ENCODE measurements at regions not wholly inside any gene's neighbourhood (a gene's known extent, or its start where the extent isn't known, plus 50 kb on each side); places are given as distances from the start of the nearest gene placed in this dataset.

DNA sequence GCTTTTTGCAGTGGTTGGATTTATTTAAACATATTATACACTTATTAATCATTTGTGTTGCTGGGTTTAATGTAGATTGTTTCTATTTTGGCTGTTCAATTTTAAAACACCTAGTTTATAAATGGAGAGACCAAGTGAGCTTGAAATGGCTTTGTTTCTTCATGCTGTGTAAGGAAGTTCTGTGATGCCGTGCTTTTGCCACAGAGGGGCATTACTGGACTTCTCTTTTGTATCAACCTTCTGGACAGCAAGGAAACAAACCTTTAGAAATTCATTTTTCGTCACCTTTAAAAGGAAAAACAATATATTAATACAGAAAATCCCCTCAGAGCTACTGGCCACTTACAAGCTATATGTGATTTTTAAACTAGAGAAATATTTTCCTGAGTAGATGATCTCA lies 81.9 kb downstream of the DMRTA1 start:
- Histone ChIP-seq H3K9me3 (no peaks in the 10 kb centered on the region), H3K4me3 (no peak overlapping the region), H3K27ac (no peak overlapping the region), H3K4me1 (no peaks in the 10 kb centered on the region), H3K27me3 (no peaks in the 10 kb centered on the region), H3K36me3 (no peaks in the 10 kb centered on the region)
- 39 to 66% (median 46%) methylated on average over 2 of the region's 2 CpGs for WGBS, 5 donors
- intact Hi-C loops (cut with DNase I; ENCODE audit: low total_unique reads), result no loop called here
- peak in 1 of 2 donors; percentile 11 for DNase-seq
- no peak for TF ChIP-seq POLR2A (IDR thresholded peaks at IDR 0.05)
- TF ChIP-seq, protein P1, sequence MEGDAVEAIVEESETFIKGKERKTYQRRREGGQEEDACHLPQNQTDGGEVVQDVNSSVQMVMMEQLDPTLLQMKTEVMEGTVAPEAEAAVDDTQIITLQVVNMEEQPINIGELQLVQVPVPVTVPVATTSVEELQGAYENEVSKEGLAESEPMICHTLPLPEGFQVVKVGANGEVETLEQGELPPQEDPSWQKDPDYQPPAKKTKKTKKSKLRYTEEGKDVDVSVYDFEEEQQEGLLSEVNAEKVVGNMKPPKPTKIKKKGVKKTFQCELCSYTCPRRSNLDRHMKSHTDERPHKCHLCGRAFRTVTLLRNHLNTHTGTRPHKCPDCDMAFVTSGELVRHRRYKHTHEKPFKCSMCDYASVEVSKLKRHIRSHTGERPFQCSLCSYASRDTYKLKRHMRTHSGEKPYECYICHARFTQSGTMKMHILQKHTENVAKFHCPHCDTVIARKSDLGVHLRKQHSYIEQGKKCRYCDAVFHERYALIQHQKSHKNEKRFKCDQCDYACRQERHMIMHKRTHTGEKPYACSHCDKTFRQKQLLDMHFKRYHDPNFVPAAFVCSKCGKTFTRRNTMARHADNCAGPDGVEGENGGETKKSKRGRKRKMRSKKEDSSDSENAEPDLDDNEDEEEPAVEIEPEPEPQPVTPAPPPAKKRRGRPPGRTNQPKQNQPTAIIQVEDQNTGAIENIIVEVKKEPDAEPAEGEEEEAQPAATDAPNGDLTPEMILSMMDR (IDR thresholded peaks at IDR 0.05), result no peak
- TF ChIP-seq POLR2AphosphoS5 (IDR thresholded peaks at IDR 0.05), result no peak
- TF ChIP-seq EP300 (IDR thresholded peaks at IDR 0.05), result no peak

GRCh38 chr9:22529426-22530199 lies 83.0 kb downstream of the DMRTA1 start:
- no peaks in the 10 kb centered on the region for H3K36me3 ChIP-seq
- no peak for DNase-seq
- H3K27me3 ChIP-seq, result no peaks in the 10 kb centered on the region
- intact Hi-C loops (cut with DNase I; ENCODE audit: low total_unique reads), result no loop called here
- H3K9me3 ChIP-seq, result no peaks in the 10 kb centered on the region
- H3K27ac ChIP-seq, result no peak overlapping the region
- TF ChIP-seq, protein P1 (IDR thresholded peaks at IDR 0.05), result no peak
- TF ChIP-seq EP300 (IDR thresholded peaks at IDR 0.05) (no peak), POLR2AphosphoS5 (IDR thresholded peaks at IDR 0.05) (no peak), POLR2A (IDR thresholded peaks at IDR 0.05) (no peak)
- WGBS, 5 donors, result 45 to 57% (median 52%) methylated on average over 6 of the region's 6 CpGs
- H3K4me1 ChIP-seq, result no peaks in the 10 kb centered on the region
- H3K4me3 ChIP-seq, result no peak overlapping the region

- no peak overlapping the region for H3K4me3 ChIP-seq
- H3K27ac ChIP-seq, result no peak overlapping the region
- H3K36me3 ChIP-seq, result no peaks in the 10 kb centered on the region
- H3K27me3 ChIP-seq, result no peaks in the 10 kb centered on the region
- TF ChIP-seq POLR2A (IDR thresholded peaks at IDR 0.05) (no peak), EP300 (IDR thresholded peaks at IDR 0.05) (no peak), POLR2AphosphoS5 (IDR thresholded peaks at IDR 0.05) (no peak)
- TF ChIP-seq, protein P1 (IDR thresholded peaks at IDR 0.05), result no peak
- H3K9me3 ChIP-seq, result no peaks in the 10 kb centered on the region
- intact Hi-C loops (cut with DNase I; ENCODE audit: low total_unique reads), result no loop called here
- no peaks in the 10 kb centered on the region for H3K4me1 ChIP-seq
- no peak for DNase-seq
Observed at GRCh38 chr9:22535780-22536179, 89.2 kb downstream of the DMRTA1 start.

GRCh38 chr9:22537721-22538120 lies 91.1 kb downstream of the DMRTA1 start:
- Histone ChIP-seq H3K4me1 (no peaks in the 10 kb centered on the region), H3K9me3 (no peaks in the 10 kb centered on the region), H3K36me3 (no peaks in the 10 kb centered on the region), H3K27ac (no peak overlapping the region), H3K27me3 (no peaks in the 10 kb centered on the region), H3K4me3 (no peak overlapping the region)
- WGBS, 5 donors, result 85 to 94% (median 88%) methylated on average over 5 of the region's 5 CpGs
- TF ChIP-seq POLR2A (IDR thresholded peaks at IDR 0.05) (no peak), POLR2AphosphoS5 (IDR thresholded peaks at IDR 0.05) (no peak), EP300 (IDR thresholded peaks at IDR 0.05) (no peak)
- TF ChIP-seq, protein P1 (IDR thresholded peaks at IDR 0.05), result no peak
- intact Hi-C loops (cut with DNase I; ENCODE audit: low total_unique reads), result no loop called here
- DNase-seq, result no peak
